ENCODE measurements at regions not wholly inside any gene's neighbourhood (a gene's known extent, or its start where the extent isn't known, plus 50 kb on each side); places are given as distances from the start of the nearest gene placed in this dataset.
"Not testable (repeated sequence)": the region's sequence is repeated elsewhere in the genome, so short reads cannot be mapped to it uniquely, and the experiment has no call there.

DNA sequence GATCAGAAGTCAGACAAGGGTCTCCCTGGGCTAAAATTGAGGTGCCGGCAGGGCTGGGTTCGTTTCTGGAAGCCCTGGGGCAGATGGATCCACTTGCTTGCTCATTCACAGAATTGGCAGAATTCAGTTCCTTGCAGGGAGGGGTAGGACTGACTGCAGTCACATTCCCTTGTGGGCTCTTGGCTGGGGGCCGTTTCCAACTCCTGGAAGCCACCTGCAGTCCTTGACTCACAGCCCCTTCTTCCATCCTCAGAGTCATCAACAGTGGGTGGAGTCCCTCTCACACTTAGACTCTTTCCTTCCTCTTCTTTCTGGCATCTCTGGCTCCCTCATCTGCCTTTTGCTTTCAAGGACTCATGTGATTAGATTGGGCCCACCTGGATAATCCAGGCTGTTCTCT lies 54.6 kb upstream of the NANOS1 start:
- Histone ChIP-seq H3K79me2 (ENCODE audit: control insufficient read depth, insufficient read depth, low read length) (no peaks in the 10 kb centered on the region), H3K9me1 (ENCODE audit: control insufficient read depth, extremely low read depth, insufficient read depth, low read length) (no peaks in the 10 kb centered on the region), H3K9ac (ENCODE audit: control insufficient read depth, extremely low read depth, insufficient read depth, low read length) (no peak overlapping the region), H4K20me1 (ENCODE audit: control insufficient read depth, extremely low read depth, insufficient read depth, low read length) (no peaks in the 10 kb centered on the region), H3K36me3 (ENCODE audit: control insufficient read depth in 2 of 2, extremely low read depth in 1 of 2, insufficient read depth in 2 of 2, low read length in 2 of 2) (no peaks in the 10 kb centered on the region), H3K9me3 (ENCODE audit: control insufficient read depth, low read depth, low read length) (peaks cover 3% of the 10 kb centered on the region), H3K27me3 (ENCODE audit: control insufficient read depth, extremely low read depth, insufficient read depth, low read length) (peaks cover 3% of the 10 kb centered on the region), H3K4me3 (ENCODE audit: control insufficient read depth in 2 of 3, extremely low read depth in 1 of 3, insufficient read depth in 2 of 3, low read depth in 1 of 3, low read length in 3 of 3) (no peak overlapping the region), H3K27ac (ENCODE audit: control insufficient read depth, insufficient read depth, low read length) (no peak overlapping the region), H3K4me1 (ENCODE audit: control insufficient read depth, extremely low read depth, insufficient read depth, low read length) (no peaks in the 10 kb centered on the region), H2AFZ (ENCODE audit: control insufficient read depth, low read length) (no peak overlapping the region), H3K4me2 (ENCODE audit: control insufficient read depth, extremely low read depth, insufficient read depth, low read depth, low read length) (no peak overlapping the region)
- dilution Hi-C loops (cut with MboI; ENCODE audit: extremely low pct_ligation_motif_present, low sequenced_read_pairs), result no loop called here
- no peak for DNase-seq (ENCODE audit: low read depth, low spot score)
- no peak for TF ChIP-seq EZH2 (IDR thresholded peaks at IDR 0.05; ENCODE audit: low read length)
- TF ChIP-seq, protein P1, sequence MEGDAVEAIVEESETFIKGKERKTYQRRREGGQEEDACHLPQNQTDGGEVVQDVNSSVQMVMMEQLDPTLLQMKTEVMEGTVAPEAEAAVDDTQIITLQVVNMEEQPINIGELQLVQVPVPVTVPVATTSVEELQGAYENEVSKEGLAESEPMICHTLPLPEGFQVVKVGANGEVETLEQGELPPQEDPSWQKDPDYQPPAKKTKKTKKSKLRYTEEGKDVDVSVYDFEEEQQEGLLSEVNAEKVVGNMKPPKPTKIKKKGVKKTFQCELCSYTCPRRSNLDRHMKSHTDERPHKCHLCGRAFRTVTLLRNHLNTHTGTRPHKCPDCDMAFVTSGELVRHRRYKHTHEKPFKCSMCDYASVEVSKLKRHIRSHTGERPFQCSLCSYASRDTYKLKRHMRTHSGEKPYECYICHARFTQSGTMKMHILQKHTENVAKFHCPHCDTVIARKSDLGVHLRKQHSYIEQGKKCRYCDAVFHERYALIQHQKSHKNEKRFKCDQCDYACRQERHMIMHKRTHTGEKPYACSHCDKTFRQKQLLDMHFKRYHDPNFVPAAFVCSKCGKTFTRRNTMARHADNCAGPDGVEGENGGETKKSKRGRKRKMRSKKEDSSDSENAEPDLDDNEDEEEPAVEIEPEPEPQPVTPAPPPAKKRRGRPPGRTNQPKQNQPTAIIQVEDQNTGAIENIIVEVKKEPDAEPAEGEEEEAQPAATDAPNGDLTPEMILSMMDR (optimal IDR thresholded peaks at IDR 0.05 in 1 of 3, IDR thresholded peaks at IDR 0.05 in 1 of 3, conservative IDR thresholded peaks at IDR 0.05 in 1 of 3; ENCODE audit: extremely low read depth in 1 of 3, insufficient read depth in 2 of 3, low read length in 3 of 3), result no peak
- FAIRE-seq, result no peak

DNA sequence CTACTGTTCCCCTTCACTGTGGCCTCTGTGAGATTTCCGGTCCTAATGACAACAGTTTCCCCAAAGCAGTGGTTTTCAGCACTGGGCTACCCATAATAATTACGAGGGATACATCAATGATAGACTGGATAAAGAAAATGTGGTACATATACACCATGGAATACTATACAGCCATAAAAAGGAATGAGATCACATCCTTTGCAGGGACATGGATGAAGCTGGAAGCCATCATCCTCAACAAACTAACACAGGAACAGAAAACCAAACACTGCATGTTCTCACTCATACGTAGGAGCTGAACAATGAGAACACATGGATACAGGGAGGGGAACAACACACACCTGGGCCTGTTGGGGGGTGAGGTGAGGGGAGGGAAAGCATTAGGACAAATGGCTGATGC lies 53.3 kb upstream of the NANOS1 start:
- H3K9me3 ChIP-seq (ENCODE audit: control insufficient read depth, low read depth, low read length); H3K4me3 ChIP-seq (ENCODE audit: control insufficient read depth in 2 of 3, extremely low read depth in 1 of 3, insufficient read depth in 2 of 3, low read depth in 1 of 3, low read length in 3 of 3); H3K4me1 ChIP-seq (ENCODE audit: control insufficient read depth, extremely low read depth, insufficient read depth, low read length); H3K36me3 ChIP-seq (ENCODE audit: control insufficient read depth in 2 of 2, extremely low read depth in 1 of 2, insufficient read depth in 2 of 2, low read length in 2 of 2); H3K4me2 ChIP-seq (ENCODE audit: control insufficient read depth, extremely low read depth, insufficient read depth, low read depth, low read length); H3K27me3 ChIP-seq (ENCODE audit: control insufficient read depth, extremely low read depth, insufficient read depth, low read length); H3K27ac ChIP-seq (ENCODE audit: control insufficient read depth, insufficient read depth, low read length); H3K9ac ChIP-seq (ENCODE audit: control insufficient read depth, extremely low read depth, insufficient read depth, low read length); H3K79me2 ChIP-seq (ENCODE audit: control insufficient read depth, insufficient read depth, low read length); DNase-seq (ENCODE audit: low read depth, low spot score); H2AFZ ChIP-seq (ENCODE audit: control insufficient read depth, low read length); H4K20me1 ChIP-seq (ENCODE audit: control insufficient read depth, extremely low read depth, insufficient read depth, low read length); H3K9me1 ChIP-seq (ENCODE audit: control insufficient read depth, extremely low read depth, insufficient read depth, low read length); FAIRE-seq; dilution Hi-C loops (cut with MboI; ENCODE audit: extremely low pct_ligation_motif_present, low sequenced_read_pairs): not testable (repeated sequence)

DNA sequence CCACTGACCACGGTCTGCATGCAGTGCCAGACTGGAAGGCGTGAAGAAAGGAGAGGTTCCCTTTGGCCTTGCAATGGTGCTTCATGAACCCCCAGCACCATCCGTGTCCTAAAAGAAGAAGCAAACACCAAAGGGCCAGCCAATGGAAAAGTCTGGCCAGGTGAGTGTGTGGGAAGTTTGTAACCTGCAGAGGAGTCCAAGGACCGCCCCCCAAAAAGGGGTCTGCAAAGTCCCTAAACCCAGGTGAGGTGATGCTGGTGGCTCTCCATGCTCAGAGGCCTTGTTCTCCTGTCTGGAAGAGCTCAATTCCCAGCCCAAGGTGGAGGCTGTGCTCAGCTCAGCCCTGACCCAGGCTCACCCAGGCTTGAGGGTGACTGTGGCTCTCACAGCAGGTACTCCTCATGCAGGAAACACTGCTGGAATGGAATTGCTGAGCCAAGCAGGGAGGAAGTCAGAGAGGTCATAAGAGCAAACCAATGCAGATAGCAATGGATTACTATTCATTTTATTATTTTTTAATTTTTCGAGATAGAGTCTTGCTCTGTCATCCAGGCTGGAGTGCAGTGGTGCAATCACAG lies 52.4 kb upstream of the NANOS1 start:
- H3K27me3 ChIP-seq (ENCODE audit: control insufficient read depth, extremely low read depth, insufficient read depth, low read length), result no peaks in the 10 kb centered on the region
- no peaks in the 10 kb centered on the region for H3K4me1 ChIP-seq (ENCODE audit: control insufficient read depth, extremely low read depth, insufficient read depth, low read length)
- FAIRE-seq (no peak), DNase-seq (ENCODE audit: low read depth, low spot score) (no peak)
- no peak overlapping the region for H3K9ac ChIP-seq (ENCODE audit: control insufficient read depth, extremely low read depth, insufficient read depth, low read length)
- no peak overlapping the region for H3K4me3 ChIP-seq (ENCODE audit: control insufficient read depth in 2 of 3, extremely low read depth in 1 of 3, insufficient read depth in 2 of 3, low read depth in 1 of 3, low read length in 3 of 3)
- H3K79me2 ChIP-seq (ENCODE audit: control insufficient read depth, insufficient read depth, low read length), result no peaks in the 10 kb centered on the region
- TF ChIP-seq, protein P1 (optimal IDR thresholded peaks at IDR 0.05 in 1 of 3, IDR thresholded peaks at IDR 0.05 in 1 of 3, conservative IDR thresholded peaks at IDR 0.05 in 1 of 3; ENCODE audit: extremely low read depth in 1 of 3, insufficient read depth in 2 of 3, low read length in 3 of 3), result no peak
- TF ChIP-seq EZH2 (IDR thresholded peaks at IDR 0.05; ENCODE audit: low read length), result no peak
- no peaks in the 10 kb centered on the region for H3K9me1 ChIP-seq (ENCODE audit: control insufficient read depth, extremely low read depth, insufficient read depth, low read length)
- no peak overlapping the region for H3K4me2 ChIP-seq (ENCODE audit: control insufficient read depth, extremely low read depth, insufficient read depth, low read depth, low read length)
- no peak overlapping the region for H2AFZ ChIP-seq (ENCODE audit: control insufficient read depth, low read length)
- dilution Hi-C loops (cut with MboI; ENCODE audit: extremely low pct_ligation_motif_present, low sequenced_read_pairs), result no loop called here
- H3K36me3 ChIP-seq (ENCODE audit: control insufficient read depth in 2 of 2, extremely low read depth in 1 of 2, insufficient read depth in 2 of 2, low read length in 2 of 2), result no peaks in the 10 kb centered on the region
- no peaks in the 10 kb centered on the region for H4K20me1 ChIP-seq (ENCODE audit: control insufficient read depth, extremely low read depth, insufficient read depth, low read length)
- H3K9me3 ChIP-seq (ENCODE audit: control insufficient read depth, low read depth, low read length), result peaks cover 3% of the 10 kb centered on the region
- no peak overlapping the region for H3K27ac ChIP-seq (ENCODE audit: control insufficient read depth, insufficient read depth, low read length)

All from keratinocyte (primary cell).